ENCODE measurements at regions not wholly inside any gene's neighbourhood (a gene's known extent, or its start where the extent isn't known, plus 50 kb on each side); places are given as distances from the start of the nearest gene placed in this dataset.

- TF ChIP-seq, protein P1, sequence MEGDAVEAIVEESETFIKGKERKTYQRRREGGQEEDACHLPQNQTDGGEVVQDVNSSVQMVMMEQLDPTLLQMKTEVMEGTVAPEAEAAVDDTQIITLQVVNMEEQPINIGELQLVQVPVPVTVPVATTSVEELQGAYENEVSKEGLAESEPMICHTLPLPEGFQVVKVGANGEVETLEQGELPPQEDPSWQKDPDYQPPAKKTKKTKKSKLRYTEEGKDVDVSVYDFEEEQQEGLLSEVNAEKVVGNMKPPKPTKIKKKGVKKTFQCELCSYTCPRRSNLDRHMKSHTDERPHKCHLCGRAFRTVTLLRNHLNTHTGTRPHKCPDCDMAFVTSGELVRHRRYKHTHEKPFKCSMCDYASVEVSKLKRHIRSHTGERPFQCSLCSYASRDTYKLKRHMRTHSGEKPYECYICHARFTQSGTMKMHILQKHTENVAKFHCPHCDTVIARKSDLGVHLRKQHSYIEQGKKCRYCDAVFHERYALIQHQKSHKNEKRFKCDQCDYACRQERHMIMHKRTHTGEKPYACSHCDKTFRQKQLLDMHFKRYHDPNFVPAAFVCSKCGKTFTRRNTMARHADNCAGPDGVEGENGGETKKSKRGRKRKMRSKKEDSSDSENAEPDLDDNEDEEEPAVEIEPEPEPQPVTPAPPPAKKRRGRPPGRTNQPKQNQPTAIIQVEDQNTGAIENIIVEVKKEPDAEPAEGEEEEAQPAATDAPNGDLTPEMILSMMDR (IDR thresholded peaks at IDR 0.05; ENCODE audit: insufficient read depth, low read length, poor library complexity, severe bottlenecking), result no peak
- TF ChIP-seq EZH2phosphoT487 (conservative IDR thresholded peaks at IDR 0.05; ENCODE audit: low read length), result no peak
Observed at GRCh38 chr7:35524112-35524804, 170.7 kb downstream of the HERPUD2 start.

Measured in SU-DHL-6 (cell line).